Ovary (tissue), 7 donors: ENCODE measurements at regions not wholly inside any gene's neighbourhood (a gene's known extent, or its start where the extent isn't known, plus 50 kb on each side); places are given as distances from the start of the nearest gene placed in this dataset.

ENCODE experiments used
- DNase-seq, 5 donors: peaks; one replicate each; pipeline ENCODE4 v3.0.0-alpha.2; 2019 to 2020
- H3K27ac ChIP-seq, 2 donors: fragments of 200-600 bp; one replicate each; pipeline versions ENCODE4 v1.5.1 to v1.8.0; 2019 to 2022
- H3K27me3 ChIP-seq: fragments of 200-600 bp; one replicate; pipeline ENCODE4 v1.8.0; 2022
- H3K36me3 ChIP-seq: fragments of 200-600 bp; sonication (generic); one replicate; pipeline ENCODE4 v1.5.1; 2019
- H3K4me1 ChIP-seq: one replicate; pipeline ENCODE4 v1.8.1; 2013; ENCODE audit warnings: mild to moderate bottlenecking, moderate library complexity; ENCODE audit not compliant: insufficient read depth
- H3K4me3 ChIP-seq: fragments of 200-600 bp; sonication (generic); one replicate; pipeline ENCODE4 v1.5.1; 2017
- H3K9me3 ChIP-seq, 2 donors: fragments of 200-600 bp in 1 of 2; sonication (generic) in 1 of 2; one replicate each; pipeline versions ENCODE4 v1.5.1 to v1.8.1; 2013 to 2019; ENCODE audit warnings: mild to moderate bottlenecking in 1 of 2, moderate library complexity in 1 of 2
- CTCF ChIP-seq, 3 donors: fragments of 450-650 bp in 2 of 3; fragments of 200-600 bp in 1 of 3; IDR thresholded peaks; one replicate each; pipeline versions ENCODE4 v1.5.1 to v1.8.0; 2016 to 2022; ENCODE audit warnings: antibody characterized with exemption in 3 of 3, mild to moderate bottlenecking in 1 of 3
- EP300 ChIP-seq: sonication (generic); formaldehyde crosslinking; IDR thresholded peaks from one replicate; pipeline ENCODE4 v1.6.1; 2017; ENCODE audit warnings: antibody characterized with exemption
- POLR2A ChIP-seq: fragments of 450-650 bp; IDR thresholded peaks from one replicate; pipeline ENCODE4 v1.6.1; 2017; ENCODE audit warnings: antibody characterized with exemption, mild to moderate bottlenecking, moderate library complexity
- WGBS, 3 donors: extraction: QIAGEN DNeasy Blood & Tissue Kit in 1 of 3; methylation state at CpG; one replicate each; pipeline versions ENCODE4 v1.1.5 to v1.1.7; 2013 to 2017; 5-methylcytosine and 5-hydroxymethylcytosine counted together
- intact Hi-C, 4 donors: fragments of 100-400 bp; cut with DNase I; formaldehyde crosslinking; loops; one replicate each; pipeline versions ENCODE4 v1.11.0 to v1.15.1; 2022 to 2023
- donor health status: DM: no; HTN: no; CAD: no; lungs with moderate emphysema.
- donor health status: DM: no; HTN: no; CAD: no.
- donor health status: Bipolar disorder and iron deficiency.
- donor health status: DM: no; HTN: no; CAD: no.
- donor health status: DM: yes; HTN: yes; CAD: no.

GRCh38 chr14:56878766-56879165 is 68.5 kb upstream of the OTX2 start:
- WGBS, 3 donors, result 80 to 88% (median 82%) methylated on average over 2 of the region's 2 CpGs

GRCh38 chr14:56875104-56875675 is 64.9 kb upstream of the OTX2 start:
- intact Hi-C loops, result no loop called here
- TF ChIP-seq CTCF (IDR thresholded peaks at IDR 0.05), result no peak
- no peak for TF ChIP-seq POLR2A
- TF ChIP-seq EP300, result no peak
- H3K36me3 ChIP-seq, result no peaks in the 10 kb centered on the region
- 93 to 95% (median 94%) methylated on average over 4 of the region's 4 CpGs for WGBS, 3 donors
- H3K27me3 ChIP-seq, result no peaks in the 10 kb centered on the region
- H3K4me1 ChIP-seq, result no peaks in the 10 kb centered on the region
- no peak overlapping the region for H3K27ac ChIP-seq
- DNase-seq, result no peak
- H3K4me3 ChIP-seq, result no peak overlapping the region
- H3K9me3 ChIP-seq, result no peaks in the 10 kb centered on the region

More at GRCh38 chr14:56878766-56879165, 68.5 kb upstream of the OTX2 start:
- TF ChIP-seq CTCF (IDR thresholded peaks at IDR 0.05) (no peak), POLR2A (no peak), EP300 (no peak)
- intact Hi-C loops, result no loop called here
- no peak overlapping the region for H3K27ac ChIP-seq
- no peaks in the 10 kb centered on the region for H3K27me3 ChIP-seq
- H3K4me3 ChIP-seq, result no peak overlapping the region
- H3K36me3 ChIP-seq, result no peaks in the 10 kb centered on the region
- no peak for DNase-seq
- no peaks in the 10 kb centered on the region for H3K4me1 ChIP-seq
- H3K9me3 ChIP-seq, result no peaks in the 10 kb centered on the region

- no peak for DNase-seq
These were observed 64.1 kb upstream of the OTX2 start for GRCh38 chr14:56874375-56874774.

GRCh38 chr14:56870336-56870735 is 60.1 kb upstream of the OTX2 start:
- Histone ChIP-seq H3K4me3 (no peak overlapping the region), H3K27ac (no peak overlapping the region), H3K36me3 (no peaks in the 10 kb centered on the region), H3K27me3 (no peaks in the 10 kb centered on the region), H3K9me3 (no peaks in the 10 kb centered on the region), H3K4me1 (no peaks in the 10 kb centered on the region)
- intact Hi-C loops, result no loop called here
- 82 to 94% (median 89%) methylated on average over 2 of the region's 2 CpGs for WGBS, 3 donors
- TF ChIP-seq POLR2A (no peak), EP300 (no peak), CTCF (IDR thresholded peaks at IDR 0.05) (no peak)
- DNase-seq, result no peak

More at GRCh38 chr14:56874375-56874774, 64.1 kb upstream of the OTX2 start:
- H3K27ac ChIP-seq, result no peak overlapping the region
- intact Hi-C loops, result no loop called here
- no peaks in the 10 kb centered on the region for H3K9me3 ChIP-seq
- H3K36me3 ChIP-seq, result no peaks in the 10 kb centered on the region
- H3K4me3 ChIP-seq, result no peak overlapping the region
- 21 to 32% (median 21%) methylated on average over 5 of the region's 5 CpGs for WGBS, 3 donors
- no peaks in the 10 kb centered on the region for H3K27me3 ChIP-seq
- TF ChIP-seq POLR2A (no peak), EP300 (no peak), CTCF (IDR thresholded peaks at IDR 0.05) (no peak)
- no peaks in the 10 kb centered on the region for H3K4me1 ChIP-seq
